Right lobe of liver (tissue), 6 donors: ENCODE measurements at regions not wholly inside any gene's neighbourhood (a gene's known extent, or its start where the extent isn't known, plus 50 kb on each side); places are given as distances from the start of the nearest gene placed in this dataset.

Experiments used
- ATAC-seq, 4 donors: fragments of 200-7000 bp; cut with Tn5 transposase; one replicate each; pipeline ENCODE4 v1.9.1; 2020; ENCODE audit warnings: mild to moderate bottlenecking in 4 of 4, moderate library complexity in 4 of 4
- DNase-seq, 3 donors: peaks; one replicate each; pipeline ENCODE4 v3.0.0-alpha.2; 2020
- H3K27ac ChIP-seq, 3 donors: fragments of 200-600 bp; one replicate each; pipeline ENCODE4 v1.8.0; 2022
- H3K27me3 ChIP-seq, 2 donors: fragments of 200-600 bp; one replicate each; pipeline ENCODE4 v1.8.0; 2022
- H3K36me3 ChIP-seq, 4 donors: fragments of 200-600 bp; sonication (generic) in 1 of 4; one replicate each; pipeline versions ENCODE4 v1.5.1 to v1.8.0; 2017 to 2022; ENCODE audit warnings: control low read depth in 1 of 4
- H3K4me1 ChIP-seq, 4 donors: fragments of 200-600 bp; sonication (generic) in 1 of 4; one replicate each; pipeline versions ENCODE4 v1.5.1 to v1.8.0; 2017 to 2022; ENCODE audit warnings: control low read depth in 1 of 4
- H3K4me3 ChIP-seq, 3 donors: fragments of 200-600 bp; one replicate each; pipeline ENCODE4 v1.8.0; 2022
- H3K9me3 ChIP-seq, 4 donors: fragments of 200-600 bp; sonication (generic) in 1 of 4; one replicate each; pipeline versions ENCODE4 v1.5.1 to v1.8.0; 2017 to 2022; ENCODE audit warnings: control low read depth in 1 of 4
- CTCF ChIP-seq, 4 donors: fragments of 200-600 bp in 3 of 4; fragments of 450-650 bp in 1 of 4; IDR thresholded peaks; one replicate each; pipeline versions ENCODE4 v1.5.1 to v1.8.0; 2016 to 2022; ENCODE audit warnings: antibody characterized with exemption in 4 of 4, mild to moderate bottlenecking in 2 of 4
- POLR2A ChIP-seq: fragments of 450-650 bp; IDR thresholded peaks from one replicate; pipeline ENCODE4 v1.6.1; 2017; ENCODE audit warnings: antibody characterized with exemption, mild to moderate bottlenecking
- WGBS: methylation state at CpG from one replicate; pipeline ENCODE4 v1.1.6; 2018; ENCODE audit warnings: low coverage, low lambda C conversion rate; ENCODE audit not compliant: insufficient coverage; ENCODE audit errors: missing lambda C conversion rate; 5-methylcytosine and 5-hydroxymethylcytosine counted together
- intact Hi-C, 2 donors: fragments of 100-400 bp; cut with DNase I; formaldehyde crosslinking; loops; one replicate each; pipeline versions ENCODE4 v1.11.2 to v1.14.1; 2022
- donor health status: DM: no; HTN: yes; CAD: no.
- donor health status: DM: no; HTN: no; CAD: no.
- donor health status: DM: no; HTN: no; CAD: no.
- donor health status: DM: no; HTN: yes; CAD: no.
- donor health status: DM: no; HTN: yes; CAD: no.

- ATAC-seq (no peak), DNase-seq (no peak)
- H3K4me1 ChIP-seq, result no peaks in the 10 kb centered on the region
- H3K27ac ChIP-seq, result no peak overlapping the region
- TF ChIP-seq CTCF (IDR thresholded peaks at IDR 0.05) (no peak), POLR2A (no peak)
- H3K4me3 ChIP-seq, result no peak overlapping the region
- no peaks in the 10 kb centered on the region for H3K36me3 ChIP-seq
- no peaks in the 10 kb centered on the region for H3K9me3 ChIP-seq
- WGBS, result 49% methylated on average over 4 of the region's 4 CpGs
- H3K27me3 ChIP-seq, result no peaks in the 10 kb centered on the region
- intact Hi-C loops, result no loop called here
Measured at GRCh38 chr2:8322634-8323033, 359.2 kb upstream of the ID2 start.

- ATAC-seq (no peak), DNase-seq (no peak)
- intact Hi-C loops, result no loop called here
- Histone ChIP-seq H3K27ac (no peak overlapping the region), H3K4me3 (no peak overlapping the region), H3K27me3 (no peaks in the 10 kb centered on the region), H3K4me1 (no peaks in the 10 kb centered on the region), H3K9me3 (no peaks in the 10 kb centered on the region), H3K36me3 (no peaks in the 10 kb centered on the region)
- TF ChIP-seq CTCF (IDR thresholded peaks at IDR 0.05) (no peak), POLR2A (no peak)
- 51% methylated on average over 8 of the region's 11 CpGs for WGBS
Measured at GRCh38 chr2:8324164-8324856, 357.5 kb upstream of the ID2 start.

GRCh38 chr2:8324901-8325300 lies 357.0 kb upstream of the ID2 start:
- Histone ChIP-seq H3K27ac (no peak overlapping the region), H3K4me1 (peaks cover 0 to 5% (median 0%) of the 10 kb centered on the region in 4 donors), H3K9me3 (no peaks in the 10 kb centered on the region), H3K4me3 (no peak overlapping the region), H3K27me3 (no peaks in the 10 kb centered on the region), H3K36me3 (no peaks in the 10 kb centered on the region)
- ATAC-seq (no peak), DNase-seq (no peak)
- no peak for TF ChIP-seq CTCF (IDR thresholded peaks at IDR 0.05)
- WGBS, result 84% methylated on average over 5 of the region's 5 CpGs
- intact Hi-C loops, result no loop called here

- Histone ChIP-seq H3K27ac (no peak overlapping the region), H3K4me3 (no peak overlapping the region), H3K9me3 (no peaks in the 10 kb centered on the region), H3K4me1 (peaks cover 0 to 7% (median 0%) of the 10 kb centered on the region in 4 donors), H3K27me3 (no peaks in the 10 kb centered on the region), H3K36me3 (no peaks in the 10 kb centered on the region)
- TF ChIP-seq POLR2A (no peak), CTCF (IDR thresholded peaks at IDR 0.05) (no peak)
- no peak for DNase-seq
- WGBS, result 60% methylated on average over 1 of the region's 8 CpGs
- intact Hi-C loops, result no loop called here
- ATAC-seq, result peak in 1 of 4 donors; percentile 15
Measured at GRCh38 chr2:8327371-8328100, 354.3 kb upstream of the ID2 start.
